CD14-positive monocyte (primary cell): ENCODE measurements at regions not wholly inside any gene's neighbourhood (a gene's known extent, or its start where the extent isn't known, plus 50 kb on each side); places are given as distances from the start of the nearest gene placed in this dataset.

ENCODE experiments used
- DNase-seq, 3 donors: peaks; one replicate each; pipeline ENCODE4 v3.0.0-alpha.2; 2011 to 2022
- H2AFZ ChIP-seq: 2 replicates; pipeline ENCODE4 v1.6.0; 2012; ENCODE audit warnings: mild to moderate bottlenecking, low read depth, low read length, inconsistent platforms; ENCODE audit not compliant: insufficient read depth, poor library complexity, severe bottlenecking
- H3K27ac ChIP-seq, 2 donors: 1 replicate in 1 of 2; 2 replicates in 1 of 2; pipeline ENCODE4 v1.5.1; 2012 to 2013; ENCODE audit warnings: low read length in 2 of 2, control low read depth in 1 of 2, inconsistent platforms in 1 of 2, low read depth in 1 of 2, mild to moderate bottlenecking in 1 of 2
- H3K27me3 ChIP-seq, 2 donors: one replicate each; pipeline versions ENCODE4 v1.6.0 to v1.6.1; 2011 to 2013; ENCODE audit warnings: low read length in 2 of 2; ENCODE audit not compliant: control insufficient read depth in 2 of 2, insufficient read depth in 2 of 2
- H3K36me3 ChIP-seq, 2 donors: replicated peaks in 1 of 2; 1 replicate in 1 of 2; 2 replicates in 1 of 2; pipeline versions ENCODE4 v1.5.1 to v1.6.1; 2012 to 2013; ENCODE audit warnings: low read length in 2 of 2, control low read depth in 1 of 2, inconsistent platforms in 1 of 2, mild to moderate bottlenecking in 1 of 2; ENCODE audit not compliant: insufficient read depth in 2 of 2, control insufficient read depth in 1 of 2
- H3K4me1 ChIP-seq, 2 donors: 1 replicate in 1 of 2; 2 replicates in 1 of 2; pipeline versions ENCODE4 v1.5.1 to v1.6.1; 2012 to 2013; ENCODE audit warnings: low read length in 2 of 2, control low read depth in 1 of 2, inconsistent platforms in 1 of 2, mild to moderate bottlenecking in 1 of 2, moderate library complexity in 1 of 2; ENCODE audit not compliant: insufficient read depth in 2 of 2, control insufficient read depth in 1 of 2
- H3K4me2 ChIP-seq: replicated peaks from 2 replicates; pipeline ENCODE3; 2012; ENCODE audit warnings: low read length, moderate library complexity, mild to moderate bottlenecking; ENCODE audit not compliant: poor library complexity, severe bottlenecking; ENCODE audit errors: extremely low read depth
- H3K4me3 ChIP-seq, 3 experiments: fragments of 200-600 bp in 1 of 3; sonication (generic) in 1 of 3; replicated peaks in 1 of 3; 1 replicate in 2 of 3; 2 replicates in 1 of 3; pipeline ENCODE4 v1.5.1; 2011 to 2013; ENCODE audit warnings: low read length in 3 of 3, mild to moderate bottlenecking in 3 of 3, control low read depth in 2 of 3, low read depth in 2 of 3, inconsistent platforms in 1 of 3, moderate library complexity in 1 of 3
- H3K79me2 ChIP-seq: 2 replicates; pipeline ENCODE4 v1.6.0; 2012; ENCODE audit warnings: mild to moderate bottlenecking, control low read depth, inconsistent platforms, low read length, moderate library complexity; ENCODE audit not compliant: insufficient read depth
- H3K9ac ChIP-seq: 2 replicates; pipeline ENCODE4 v1.6.0; 2017; ENCODE audit warnings: low read length, mild to moderate bottlenecking; ENCODE audit not compliant: insufficient read depth, poor library complexity, severe bottlenecking
- H3K9me3 ChIP-seq, 2 donors: replicated peaks in 1 of 2; 1 replicate in 1 of 2; 2 replicates in 1 of 2; pipeline versions ENCODE4 v1.5.1 to v1.6.1; 2012 to 2013; ENCODE audit warnings: low read length in 2 of 2, control low read depth in 1 of 2; ENCODE audit not compliant: control insufficient read depth in 1 of 2, insufficient read depth in 1 of 2
- H4K20me1 ChIP-seq: 2 replicates; pipeline ENCODE4 v1.6.0; 2012; ENCODE audit warnings: mild to moderate bottlenecking, low read length, control low read depth, moderate library complexity; ENCODE audit not compliant: insufficient read depth
- H3K27ac Mint-ChIP-seq, 7 donors: one replicate each; pipeline ENCODE4 v1.8.0; 2020; ENCODE audit warnings: mild to moderate bottlenecking in 7 of 7, mixed read lengths in 7 of 7, moderate library complexity in 6 of 7, inconsistent platforms in 2 of 7
- H3K27me3 Mint-ChIP-seq, 3 donors: one replicate each; pipeline ENCODE4 v1.8.0; 2021 to 2022; ENCODE audit warnings: low read depth in 3 of 3, mild to moderate bottlenecking in 3 of 3, mixed read lengths in 3 of 3, moderate library complexity in 3 of 3, inconsistent platforms in 1 of 3
- H3K36me3 Mint-ChIP-seq, 2 donors: one replicate each; pipeline ENCODE4 v1.8.0; 2020; ENCODE audit warnings: mixed read lengths in 2 of 2, inconsistent platforms in 1 of 2, mild to moderate bottlenecking in 1 of 2
- H3K4me1 Mint-ChIP-seq: one replicate; pipeline ENCODE4 v1.8.0; 2020; ENCODE audit warnings: mild to moderate bottlenecking, mixed read lengths
- H3K4me3 Mint-ChIP-seq, 2 donors: one replicate each; pipeline ENCODE4 v1.8.0; 2020; ENCODE audit warnings: mild to moderate bottlenecking in 2 of 2, mixed read lengths in 2 of 2, moderate library complexity in 1 of 2
- H3K9me3 Mint-ChIP-seq, 7 donors: one replicate each; pipeline ENCODE4 v1.8.0; 2020 to 2022; ENCODE audit warnings: mixed read lengths in 7 of 7, mild to moderate bottlenecking in 6 of 7, moderate library complexity in 6 of 7, inconsistent platforms in 2 of 7
- WGBS: methylation state at CpG from one replicate; pipeline ENCODE4 v1.1.5; 2013; ENCODE audit warnings: missing lambda C conversion rate; ENCODE audit not compliant: insufficient coverage; 5-methylcytosine and 5-hydroxymethylcytosine counted together
- intact Hi-C, 2 donors: fragments of 100-400 bp; cut with micrococcal nuclease; formaldehyde crosslinking; loops; one replicate each; pipeline versions ENCODE4 v1.15.0 to v1.15.1; 2023
- TF ChIP-seq, protein P1 (sequence below): fragments of 200-600 bp; IDR thresholded peaks from one replicate; pipeline ENCODE4 v1.8.0; 2022; ENCODE audit warnings: antibody characterized with exemption, mild to moderate bottlenecking

- H3K27ac ChIP-seq = no peak overlapping the region
- no peak overlapping the region for H3K4me2 ChIP-seq
- Mint-ChIP-seq H3K4me1 (no peaks in the 10 kb centered on the region), H3K36me3 (no peaks in the 10 kb centered on the region), H3K27ac (no peak overlapping the region), H3K4me3 (no peak overlapping the region), H3K27me3 (no peaks in the 10 kb centered on the region), H3K9me3 (peaks cover 5 to 27% (median 10%) of the 10 kb centered on the region in 7 donors)
- intact Hi-C loops = no loop called here
- no peaks in the 10 kb centered on the region for H3K79me2 ChIP-seq
- H4K20me1 ChIP-seq = no peaks in the 10 kb centered on the region
- H3K27me3 ChIP-seq = no peaks in the 10 kb centered on the region
- H3K9me3 ChIP-seq = peaks cover 17 to 28% of the 10 kb centered on the region in 2 donors
- WGBS = no CpG with 5 or more reads among the region's 3 CpGs
- H3K36me3 ChIP-seq = no peaks in the 10 kb centered on the region
- no peak overlapping the region for H2AFZ ChIP-seq
- DNase-seq = no peak
- H3K4me1 ChIP-seq = no peaks in the 10 kb centered on the region
- no peak overlapping the region for H3K4me3 ChIP-seq
- TF ChIP-seq, protein P1, sequence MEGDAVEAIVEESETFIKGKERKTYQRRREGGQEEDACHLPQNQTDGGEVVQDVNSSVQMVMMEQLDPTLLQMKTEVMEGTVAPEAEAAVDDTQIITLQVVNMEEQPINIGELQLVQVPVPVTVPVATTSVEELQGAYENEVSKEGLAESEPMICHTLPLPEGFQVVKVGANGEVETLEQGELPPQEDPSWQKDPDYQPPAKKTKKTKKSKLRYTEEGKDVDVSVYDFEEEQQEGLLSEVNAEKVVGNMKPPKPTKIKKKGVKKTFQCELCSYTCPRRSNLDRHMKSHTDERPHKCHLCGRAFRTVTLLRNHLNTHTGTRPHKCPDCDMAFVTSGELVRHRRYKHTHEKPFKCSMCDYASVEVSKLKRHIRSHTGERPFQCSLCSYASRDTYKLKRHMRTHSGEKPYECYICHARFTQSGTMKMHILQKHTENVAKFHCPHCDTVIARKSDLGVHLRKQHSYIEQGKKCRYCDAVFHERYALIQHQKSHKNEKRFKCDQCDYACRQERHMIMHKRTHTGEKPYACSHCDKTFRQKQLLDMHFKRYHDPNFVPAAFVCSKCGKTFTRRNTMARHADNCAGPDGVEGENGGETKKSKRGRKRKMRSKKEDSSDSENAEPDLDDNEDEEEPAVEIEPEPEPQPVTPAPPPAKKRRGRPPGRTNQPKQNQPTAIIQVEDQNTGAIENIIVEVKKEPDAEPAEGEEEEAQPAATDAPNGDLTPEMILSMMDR = no peak
- H3K9ac ChIP-seq = no peak overlapping the region
These were observed 250.4 kb downstream of the C6orf118 start for GRCh38 chr6:165059032-165059431.

DNA sequence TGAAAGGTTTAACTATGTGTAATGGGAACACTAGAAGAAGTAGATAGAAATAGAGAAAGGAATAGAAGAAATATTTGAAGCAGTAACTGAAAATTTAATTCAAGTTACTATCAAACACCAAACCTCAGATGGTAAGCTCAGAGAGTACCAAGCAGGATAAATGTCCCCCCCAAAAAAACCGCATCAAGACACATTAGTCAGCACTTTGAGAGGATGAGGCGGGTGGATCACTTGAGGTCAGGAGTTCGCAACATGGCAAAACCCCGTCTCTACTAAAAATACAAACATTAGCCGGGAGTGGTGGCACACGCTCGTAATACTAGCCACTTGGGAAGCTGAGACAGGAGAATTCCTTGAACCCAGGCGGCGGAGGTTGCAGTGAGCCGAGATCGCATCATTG lies 253.1 kb downstream of the C6orf118 start:
- Histone ChIP-seq H4K20me1 (no peaks in the 10 kb centered on the region), H3K27ac (no peak overlapping the region), H3K27me3 (no peaks in the 10 kb centered on the region), H3K9me3 (peaks cover 11 to 31% of the 10 kb centered on the region in 2 donors), H3K4me2 (no peak overlapping the region), H3K4me3 (no peak overlapping the region), H3K79me2 (no peaks in the 10 kb centered on the region), H3K4me1 (no peaks in the 10 kb centered on the region), H2AFZ (no peak overlapping the region), H3K9ac (no peak overlapping the region), H3K36me3 (no peaks in the 10 kb centered on the region)
- H3K36me3 Mint-ChIP-seq = no peaks in the 10 kb centered on the region
- no peaks in the 10 kb centered on the region for H3K27me3 Mint-ChIP-seq
- TF ChIP-seq, protein P1 = no peak
- H3K9me3 Mint-ChIP-seq = peaks cover 2 to 18% (median 14%) of the 10 kb centered on the region in 7 donors
- intact Hi-C loops = no loop called here
- H3K27ac Mint-ChIP-seq = no peak overlapping the region
- DNase-seq = no peak
- H3K4me1 Mint-ChIP-seq = no peaks in the 10 kb centered on the region
- WGBS = 89% methylated on average over 3 of the region's 11 CpGs
- no peak overlapping the region for H3K4me3 Mint-ChIP-seq
